ENCODE measurements at regions not wholly inside any gene's neighbourhood (a gene's known extent, or its start where the extent isn't known, plus 50 kb on each side); places are given as distances from the start of the nearest gene placed in this dataset.

DNA sequence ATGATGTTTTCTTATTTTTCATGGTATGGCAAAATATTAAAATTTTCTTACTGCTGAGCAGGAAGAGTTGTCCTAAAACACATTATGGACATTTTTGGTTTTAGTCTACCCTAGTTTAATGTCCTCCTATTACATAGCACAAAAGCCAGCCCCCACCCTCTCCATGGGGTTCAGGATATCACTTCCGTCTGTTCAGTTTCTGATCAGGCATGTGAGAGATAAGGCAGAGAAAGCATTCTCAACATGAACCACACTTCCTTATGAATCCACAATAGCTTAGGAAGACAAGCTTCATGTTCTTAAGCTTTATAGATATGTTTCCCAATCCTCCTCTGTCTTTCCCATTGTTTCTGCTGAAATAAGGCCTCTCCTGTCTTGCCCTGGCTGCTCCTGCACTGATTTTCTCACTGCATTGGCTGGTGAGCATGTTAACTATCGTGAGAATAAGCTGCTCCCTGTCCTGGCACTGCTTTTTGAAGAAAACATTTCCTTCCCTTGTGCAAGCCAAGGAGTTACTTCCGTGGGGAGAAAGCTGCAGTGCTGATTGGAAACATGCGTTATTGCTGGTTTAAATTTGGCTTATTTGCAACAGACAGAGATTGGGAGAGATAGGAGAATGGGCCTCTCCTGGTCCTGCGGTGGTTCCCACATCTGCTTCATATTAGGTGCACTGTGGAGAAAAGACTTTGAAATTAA is 260.3 kb upstream of the RPS23 start:
- POLR2A ChIA-PET = no interaction called here
- DNase-seq (ENCODE audit: low read depth, low spot score) = no peak
- Histone ChIP-seq H3K27me3 (ENCODE audit: control insufficient read depth, insufficient read depth, low read length) (no peaks in the 10 kb centered on the region), H3K36me3 (ENCODE audit: control insufficient read depth, insufficient read depth, low read length) (no peaks in the 10 kb centered on the region), H3K27ac (ENCODE audit: low read length) (no peak overlapping the region), H3K4me3 (ENCODE audit: low read depth in 2 of 2, low read length in 2 of 2) (no peak overlapping the region), H3K9me3 (ENCODE audit: control insufficient read depth, insufficient read depth, low read depth, low read length) (no peaks in the 10 kb centered on the region), H3K4me1 (ENCODE audit: control insufficient read depth, insufficient read depth, low read length) (no peaks in the 10 kb centered on the region)
- in situ Hi-C loops (cut with HindIII; ENCODE audit: low pct_unique_long_range_greater_than_20kb, low sequenced_read_pairs) = no loop called here
- TF ChIP-seq, protein P1, sequence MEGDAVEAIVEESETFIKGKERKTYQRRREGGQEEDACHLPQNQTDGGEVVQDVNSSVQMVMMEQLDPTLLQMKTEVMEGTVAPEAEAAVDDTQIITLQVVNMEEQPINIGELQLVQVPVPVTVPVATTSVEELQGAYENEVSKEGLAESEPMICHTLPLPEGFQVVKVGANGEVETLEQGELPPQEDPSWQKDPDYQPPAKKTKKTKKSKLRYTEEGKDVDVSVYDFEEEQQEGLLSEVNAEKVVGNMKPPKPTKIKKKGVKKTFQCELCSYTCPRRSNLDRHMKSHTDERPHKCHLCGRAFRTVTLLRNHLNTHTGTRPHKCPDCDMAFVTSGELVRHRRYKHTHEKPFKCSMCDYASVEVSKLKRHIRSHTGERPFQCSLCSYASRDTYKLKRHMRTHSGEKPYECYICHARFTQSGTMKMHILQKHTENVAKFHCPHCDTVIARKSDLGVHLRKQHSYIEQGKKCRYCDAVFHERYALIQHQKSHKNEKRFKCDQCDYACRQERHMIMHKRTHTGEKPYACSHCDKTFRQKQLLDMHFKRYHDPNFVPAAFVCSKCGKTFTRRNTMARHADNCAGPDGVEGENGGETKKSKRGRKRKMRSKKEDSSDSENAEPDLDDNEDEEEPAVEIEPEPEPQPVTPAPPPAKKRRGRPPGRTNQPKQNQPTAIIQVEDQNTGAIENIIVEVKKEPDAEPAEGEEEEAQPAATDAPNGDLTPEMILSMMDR (IDR thresholded peaks at IDR 0.05) = no peak
- TF ChIP-seq TCF7L2 (IDR thresholded peaks at IDR 0.05; ENCODE audit: low read depth, low read length) = no peak
- TF ChIP-seq, protein P2, sequence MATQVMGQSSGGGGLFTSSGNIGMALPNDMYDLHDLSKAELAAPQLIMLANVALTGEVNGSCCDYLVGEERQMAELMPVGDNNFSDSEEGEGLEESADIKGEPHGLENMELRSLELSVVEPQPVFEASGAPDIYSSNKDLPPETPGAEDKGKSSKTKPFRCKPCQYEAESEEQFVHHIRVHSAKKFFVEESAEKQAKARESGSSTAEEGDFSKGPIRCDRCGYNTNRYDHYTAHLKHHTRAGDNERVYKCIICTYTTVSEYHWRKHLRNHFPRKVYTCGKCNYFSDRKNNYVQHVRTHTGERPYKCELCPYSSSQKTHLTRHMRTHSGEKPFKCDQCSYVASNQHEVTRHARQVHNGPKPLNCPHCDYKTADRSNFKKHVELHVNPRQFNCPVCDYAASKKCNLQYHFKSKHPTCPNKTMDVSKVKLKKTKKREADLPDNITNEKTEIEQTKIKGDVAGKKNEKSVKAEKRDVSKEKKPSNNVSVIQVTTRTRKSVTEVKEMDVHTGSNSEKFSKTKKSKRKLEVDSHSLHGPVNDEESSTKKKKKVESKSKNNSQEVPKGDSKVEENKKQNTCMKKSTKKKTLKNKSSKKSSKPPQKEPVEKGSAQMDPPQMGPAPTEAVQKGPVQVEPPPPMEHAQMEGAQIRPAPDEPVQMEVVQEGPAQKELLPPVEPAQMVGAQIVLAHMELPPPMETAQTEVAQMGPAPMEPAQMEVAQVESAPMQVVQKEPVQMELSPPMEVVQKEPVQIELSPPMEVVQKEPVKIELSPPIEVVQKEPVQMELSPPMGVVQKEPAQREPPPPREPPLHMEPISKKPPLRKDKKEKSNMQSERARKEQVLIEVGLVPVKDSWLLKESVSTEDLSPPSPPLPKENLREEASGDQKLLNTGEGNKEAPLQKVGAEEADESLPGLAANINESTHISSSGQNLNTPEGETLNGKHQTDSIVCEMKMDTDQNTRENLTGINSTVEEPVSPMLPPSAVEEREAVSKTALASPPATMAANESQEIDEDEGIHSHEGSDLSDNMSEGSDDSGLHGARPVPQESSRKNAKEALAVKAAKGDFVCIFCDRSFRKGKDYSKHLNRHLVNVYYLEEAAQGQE (IDR thresholded peaks at IDR 0.05; ENCODE audit: insufficient read depth in 1 of 2, low read depth in 2 of 2, low read length in 1 of 2) = no peak
- TF ChIP-seq POLR2AphosphoS5 (IDR thresholded peaks at IDR 0.05; ENCODE audit: low read depth, low read length) = no peak
- TF ChIP-seq SIN3A (IDR thresholded peaks at IDR 0.05; ENCODE audit: borderline replicate concordance, insufficient read depth, low read depth, low read length) = no peak
- BruUV-seq (replicated peaks) = no TSS peak
- intact Hi-C loops (cut with micrococcal nuclease; ENCODE audit: unreplicated experiment) = no loop called here
- CTCF ChIA-PET = no interaction called here
- ATAC-seq = no peak

DNA sequence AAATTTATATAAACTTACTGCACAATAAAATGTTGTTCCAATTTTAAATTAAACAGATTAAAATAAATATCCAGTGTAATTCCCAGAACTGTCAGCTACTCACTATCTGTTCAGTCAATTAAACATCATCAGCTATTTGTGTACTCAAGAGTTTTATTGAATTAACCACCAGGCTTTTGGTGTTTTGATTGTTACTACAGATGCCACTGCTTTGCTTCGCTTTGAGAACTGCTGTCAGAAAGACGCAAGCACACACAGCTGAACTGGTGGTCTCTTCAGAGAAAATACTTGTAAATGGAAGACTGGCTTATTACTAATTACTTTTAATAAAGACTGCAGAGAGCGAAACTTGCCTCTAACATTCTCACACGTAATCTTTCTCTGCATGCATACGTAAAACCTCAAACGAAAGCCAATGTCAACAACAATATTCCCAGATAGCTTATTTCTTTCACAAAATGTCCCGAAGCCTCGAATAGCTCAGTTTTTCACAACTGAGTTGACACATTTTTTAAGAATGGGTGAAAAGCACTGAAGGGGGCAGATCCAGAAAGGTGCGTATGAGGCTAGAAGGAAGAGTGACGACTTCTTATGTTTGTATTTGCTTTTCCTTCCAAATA is 259.6 kb upstream of the RPS23 start:
- POLR2A ChIA-PET = no interaction called here
- TF ChIP-seq POLR2AphosphoS5 (IDR thresholded peaks at IDR 0.05; ENCODE audit: low read depth, low read length) = no peak
- TF ChIP-seq, protein P2 (IDR thresholded peaks at IDR 0.05; ENCODE audit: insufficient read depth in 1 of 2, low read depth in 2 of 2, low read length in 1 of 2) = no peak
- TF ChIP-seq TCF7L2 (IDR thresholded peaks at IDR 0.05; ENCODE audit: low read depth, low read length) = no peak
- TF ChIP-seq, protein P1 (IDR thresholded peaks at IDR 0.05) = no peak
- no peak for TF ChIP-seq SIN3A (IDR thresholded peaks at IDR 0.05; ENCODE audit: borderline replicate concordance, insufficient read depth, low read depth, low read length)
- Histone ChIP-seq H3K27ac (ENCODE audit: low read length) (no peak overlapping the region), H3K36me3 (ENCODE audit: control insufficient read depth, insufficient read depth, low read length) (no peaks in the 10 kb centered on the region), H3K4me3 (ENCODE audit: low read depth in 2 of 2, low read length in 2 of 2) (no peak overlapping the region), H3K9me3 (ENCODE audit: control insufficient read depth, insufficient read depth, low read depth, low read length) (no peaks in the 10 kb centered on the region), H3K4me1 (ENCODE audit: control insufficient read depth, insufficient read depth, low read length) (no peaks in the 10 kb centered on the region), H3K27me3 (ENCODE audit: control insufficient read depth, insufficient read depth, low read length) (no peaks in the 10 kb centered on the region)
- no peak for DNase-seq (ENCODE audit: low read depth, low spot score)
- intact Hi-C loops (cut with micrococcal nuclease; ENCODE audit: unreplicated experiment) (no loop called here), in situ Hi-C loops (cut with HindIII; ENCODE audit: low pct_unique_long_range_greater_than_20kb, low sequenced_read_pairs) (no loop called here)
- no TSS peak for BruUV-seq (replicated peaks)
- ATAC-seq = no peak
- CTCF ChIA-PET = no interaction called here
